Mesothelial cell of epicardium (in vitro differentiated cells): ENCODE measurements at regions not wholly inside any gene's neighbourhood (a gene's known extent, or its start where the extent isn't known, plus 50 kb on each side); places are given as distances from the start of the nearest gene placed in this dataset.
"Not testable (repeated sequence)": the region's sequence is repeated elsewhere in the genome, so short reads cannot be mapped to it uniquely, and the experiment has no call there.

Source experiments
- DNase-seq, 2 experiments: peaks; one replicate each; pipeline ENCODE4 v3.0.0; 2021; ENCODE audit warnings: low spot score in 2 of 2; ENCODE audit not compliant: unreplicated experiment in 2 of 2
- H3K27ac Mint-ChIP-seq: 2 replicates; pipeline ENCODE4 v1.8.0; 2021; ENCODE audit warnings: mixed read lengths
- H3K27me3 Mint-ChIP-seq: 2 replicates; pipeline ENCODE4 v1.8.0; 2021; ENCODE audit warnings: low read depth, mixed read lengths
- H3K36me3 Mint-ChIP-seq: 2 replicates; pipeline ENCODE4 v1.8.0; 2021; ENCODE audit warnings: mixed read lengths
- H3K4me1 Mint-ChIP-seq: 2 replicates; pipeline ENCODE4 v1.8.0; 2021; ENCODE audit warnings: mixed read lengths
- H3K4me3 Mint-ChIP-seq: 2 replicates; pipeline ENCODE4 v1.8.0; 2021; ENCODE audit warnings: mild to moderate bottlenecking, moderate library complexity, mixed read lengths
- H3K9me3 Mint-ChIP-seq: 2 replicates; pipeline ENCODE4 v1.8.0; 2021; ENCODE audit warnings: mixed read lengths
- CTCF ChIP-seq: fragments of 200-600 bp; sonication (generic); IDR thresholded peaks from one replicate; pipeline ENCODE4 v1.5.0; 2021; ENCODE audit warnings: antibody characterized with exemption; ENCODE audit not compliant: unreplicated experiment

- H3K27me3 Mint-ChIP-seq, result no peaks in the 10 kb centered on the region
- no peaks in the 10 kb centered on the region for H3K9me3 Mint-ChIP-seq
- TF ChIP-seq CTCF, result no peak
- no peaks in the 10 kb centered on the region for H3K36me3 Mint-ChIP-seq
- DNase-seq, result no peak
- no peaks in the 10 kb centered on the region for H3K4me1 Mint-ChIP-seq
- H3K27ac Mint-ChIP-seq, result no peak overlapping the region
- no peak overlapping the region for H3K4me3 Mint-ChIP-seq
Measured at GRCh38 chr1:72954943-72955342, 672.6 kb upstream of the NEGR1 start.

DNA sequence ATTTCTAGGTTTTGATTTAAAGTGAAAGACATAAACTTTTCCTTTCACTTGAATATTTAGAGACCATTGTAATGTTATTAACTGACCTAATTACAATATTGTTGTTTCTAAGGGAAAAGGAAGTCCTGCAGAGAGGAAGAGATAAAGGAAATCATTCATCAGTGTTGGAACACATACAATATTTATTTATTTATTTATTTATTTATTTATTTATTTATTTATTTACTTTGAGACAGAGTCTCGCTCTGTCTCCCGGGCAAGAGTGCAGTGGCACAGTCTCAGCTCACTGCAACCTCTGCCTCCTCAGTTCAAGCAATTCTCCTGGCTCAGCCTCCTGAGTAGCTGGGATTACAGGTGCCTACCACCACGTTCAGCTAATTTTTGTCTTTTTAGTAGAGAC, 668.6 kb upstream of the NEGR1 start:
- H3K27me3 Mint-ChIP-seq, H3K9me3 Mint-ChIP-seq, H3K36me3 Mint-ChIP-seq, DNase-seq, H3K27ac Mint-ChIP-seq, H3K4me3 Mint-ChIP-seq: not testable (repeated sequence)
- H3K4me1 Mint-ChIP-seq, result peaks cover 14% of the 10 kb centered on the region

DNA sequence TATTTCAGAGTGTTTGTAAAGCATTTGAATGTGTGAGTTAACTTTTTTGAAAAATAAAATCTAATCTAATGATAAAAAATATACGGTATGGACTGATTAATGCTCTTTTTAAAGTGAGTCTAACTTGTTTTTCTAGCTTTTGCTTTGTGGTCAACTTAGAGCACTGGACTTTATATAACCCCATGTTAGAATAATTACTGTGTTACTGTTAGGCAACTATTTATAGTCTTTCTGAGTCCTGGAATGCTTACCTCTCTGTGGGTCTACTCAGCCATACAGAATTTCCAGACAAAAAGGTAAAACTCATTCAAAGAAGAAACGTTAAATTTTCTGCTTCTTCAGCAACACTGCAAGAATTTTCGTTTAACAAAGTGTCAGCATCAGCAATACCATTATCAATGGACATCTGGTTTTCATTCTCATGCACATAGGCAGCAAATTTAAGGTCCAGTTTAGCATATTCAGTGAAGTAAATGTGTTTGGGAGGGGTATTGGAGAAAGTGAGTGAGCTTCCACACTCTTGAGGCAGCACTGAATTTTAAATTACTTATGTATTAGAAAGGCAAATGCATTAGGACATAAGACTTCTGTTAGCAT, 664.7 kb upstream of the NEGR1 start:
- no peak overlapping the region for H3K4me3 Mint-ChIP-seq
- H3K4me1 Mint-ChIP-seq, result peaks cover 14% of the 10 kb centered on the region
- DNase-seq, result no peak
- no peaks in the 10 kb centered on the region for H3K9me3 Mint-ChIP-seq
- H3K36me3 Mint-ChIP-seq, result no peaks in the 10 kb centered on the region
- no peaks in the 10 kb centered on the region for H3K27me3 Mint-ChIP-seq
- no peak for TF ChIP-seq CTCF
- H3K27ac Mint-ChIP-seq, result peak overlapping the region; percentile 59

GRCh38 chr1:72942008-72942407, 659.7 kb upstream of the NEGR1 start:
- Mint-ChIP-seq H3K9me3 (no peaks in the 10 kb centered on the region), H3K27ac (no peak overlapping the region), H3K4me3 (no peak overlapping the region), H3K4me1 (peaks cover 15% of the 10 kb centered on the region), H3K27me3 (no peaks in the 10 kb centered on the region), H3K36me3 (no peaks in the 10 kb centered on the region)
- no peak for DNase-seq
- no peak for TF ChIP-seq CTCF

- no peaks in the 10 kb centered on the region for H3K27me3 Mint-ChIP-seq
- H3K4me3 Mint-ChIP-seq, result no peak overlapping the region
- peaks cover 7% of the 10 kb centered on the region for H3K4me1 Mint-ChIP-seq
- no peak for TF ChIP-seq CTCF
- DNase-seq, result no peak
- H3K27ac Mint-ChIP-seq, result peak overlapping the region; percentile 25
- no peaks in the 10 kb centered on the region for H3K9me3 Mint-ChIP-seq
- H3K36me3 Mint-ChIP-seq, result no peaks in the 10 kb centered on the region
Measured at GRCh38 chr1:72938408-72938807, 656.1 kb upstream of the NEGR1 start.

DNA sequence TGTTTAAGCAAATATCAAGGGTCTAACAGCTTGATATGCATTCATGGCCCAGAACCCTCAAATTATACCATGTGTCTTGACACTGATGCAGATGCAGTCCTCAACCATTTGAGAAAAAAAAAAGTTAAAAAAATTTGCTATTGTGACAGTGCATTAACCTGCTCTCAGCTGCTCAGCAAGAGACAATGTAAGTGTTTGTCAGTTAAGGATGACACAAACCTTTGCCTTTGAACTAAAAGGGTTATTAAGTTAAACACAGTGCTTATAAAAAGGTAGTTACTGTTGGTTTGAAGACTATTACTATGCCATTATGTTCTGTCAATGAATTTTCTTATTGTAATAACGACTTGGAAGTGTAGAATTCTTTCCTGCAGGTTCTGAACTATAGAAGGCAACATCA, 655.6 kb upstream of the NEGR1 start:
- Mint-ChIP-seq H3K27me3 (no peaks in the 10 kb centered on the region), H3K4me1 (peaks cover 7% of the 10 kb centered on the region), H3K27ac (no peak overlapping the region), H3K36me3 (no peaks in the 10 kb centered on the region), H3K9me3 (peaks cover under 1% of the 10 kb centered on the region), H3K4me3 (no peak overlapping the region)
- DNase-seq, result no peak
- no peak for TF ChIP-seq CTCF
